ENCODE measurements at regions not wholly inside any gene's neighbourhood (a gene's known extent, or its start where the extent isn't known, plus 50 kb on each side); places are given as distances from the start of the nearest gene placed in this dataset.

- CTCF ChIA-PET, result no interaction called here
- no peaks in the 10 kb centered on the region for H3K9me3 Mint-ChIP-seq (ENCODE audit: unreplicated experiment)
- H3K36me3 ChIP-seq (ENCODE audit: control insufficient read depth, insufficient read depth, low read length), result no peaks in the 10 kb centered on the region
- H3K27me3 ChIP-seq (replicated peaks; ENCODE audit: control insufficient read depth, insufficient read depth, low read length), result no peaks in the 10 kb centered on the region
- H3K4me3 ChIP-seq (ENCODE audit: low read depth, low read length), result no peak overlapping the region
- H3K4me1 ChIP-seq, result no peaks in the 10 kb centered on the region
- H3K9me3 ChIP-seq, result no peaks in the 10 kb centered on the region
- POLR2A ChIA-PET, result no interaction called here
- H3K4me1 Mint-ChIP-seq (ENCODE audit: low read depth, unreplicated experiment), result no peaks in the 10 kb centered on the region
- no peaks in the 10 kb centered on the region for H3K27me3 Mint-ChIP-seq (ENCODE audit: insufficient read depth, unreplicated experiment)
- no peak overlapping the region for H3K4me3 Mint-ChIP-seq (ENCODE audit: unreplicated experiment)
- no peak for DNase-seq
- no peak overlapping the region for H3K27ac Mint-ChIP-seq (ENCODE audit: unreplicated experiment)
- no peaks in the 10 kb centered on the region for H3K36me3 Mint-ChIP-seq (ENCODE audit: insufficient read depth, unreplicated experiment)
- TF ChIP-seq CTCF (IDR thresholded peaks at IDR 0.05; ENCODE audit: insufficient read depth in 1 of 2, low read depth in 1 of 2, low read length in 1 of 2, severe bottlenecking in 1 of 2, unreplicated experiment in 1 of 2), result no peak
- intact Hi-C loops (cut with micrococcal nuclease; ENCODE audit: unreplicated experiment), result no loop called here
- no TSS peak for BruUV-seq (replicated peaks)
Measured at GRCh38 chr10:108902619-108903285, 1020.6 kb downstream of the XPNPEP1 start.

GRCh38 chr10:108901781-108902618 is 1021.3 kb downstream of the XPNPEP1 start:
- ChIA-PET CTCF (no interaction called here), POLR2A (no interaction called here)
- Mint-ChIP-seq H3K27ac (ENCODE audit: unreplicated experiment) (no peak overlapping the region), H3K4me3 (ENCODE audit: unreplicated experiment) (no peak overlapping the region), H3K27me3 (ENCODE audit: insufficient read depth, unreplicated experiment) (no peaks in the 10 kb centered on the region), H3K9me3 (ENCODE audit: unreplicated experiment) (no peaks in the 10 kb centered on the region), H3K36me3 (ENCODE audit: insufficient read depth, unreplicated experiment) (no peaks in the 10 kb centered on the region), H3K4me1 (ENCODE audit: low read depth, unreplicated experiment) (no peaks in the 10 kb centered on the region)
- H3K4me3 ChIP-seq (ENCODE audit: low read depth, low read length), result no peak overlapping the region
- intact Hi-C loops (cut with micrococcal nuclease; ENCODE audit: unreplicated experiment), result no loop called here
- H3K27me3 ChIP-seq (replicated peaks; ENCODE audit: control insufficient read depth, insufficient read depth, low read length), result no peaks in the 10 kb centered on the region
- BruUV-seq (replicated peaks), result no TSS peak
- no peaks in the 10 kb centered on the region for H3K36me3 ChIP-seq (ENCODE audit: control insufficient read depth, insufficient read depth, low read length)
- no peak for TF ChIP-seq CTCF (IDR thresholded peaks at IDR 0.05; ENCODE audit: insufficient read depth in 1 of 2, low read depth in 1 of 2, low read length in 1 of 2, severe bottlenecking in 1 of 2, unreplicated experiment in 1 of 2)
- H3K9me3 ChIP-seq, result no peaks in the 10 kb centered on the region
- no peaks in the 10 kb centered on the region for H3K4me1 ChIP-seq
- DNase-seq, result no peak

GRCh38 chr10:108899670-108900069 is 1023.6 kb downstream of the XPNPEP1 start:
- Histone ChIP-seq H3K9me3 (no peaks in the 10 kb centered on the region), H3K4me3 (ENCODE audit: low read depth, low read length) (no peak overlapping the region), H3K27me3 (replicated peaks; ENCODE audit: control insufficient read depth, insufficient read depth, low read length) (no peaks in the 10 kb centered on the region), H3K36me3 (ENCODE audit: control insufficient read depth, insufficient read depth, low read length) (no peaks in the 10 kb centered on the region), H3K4me1 (no peaks in the 10 kb centered on the region)
- TF ChIP-seq CTCF (IDR thresholded peaks at IDR 0.05; ENCODE audit: insufficient read depth in 1 of 2, low read depth in 1 of 2, low read length in 1 of 2, severe bottlenecking in 1 of 2, unreplicated experiment in 1 of 2), result no peak
- Mint-ChIP-seq H3K36me3 (ENCODE audit: insufficient read depth, unreplicated experiment) (no peaks in the 10 kb centered on the region), H3K4me3 (ENCODE audit: unreplicated experiment) (no peak overlapping the region), H3K27ac (ENCODE audit: unreplicated experiment) (no peak overlapping the region), H3K4me1 (ENCODE audit: low read depth, unreplicated experiment) (no peaks in the 10 kb centered on the region), H3K9me3 (ENCODE audit: unreplicated experiment) (no peaks in the 10 kb centered on the region), H3K27me3 (ENCODE audit: insufficient read depth, unreplicated experiment) (no peaks in the 10 kb centered on the region)
- ChIA-PET CTCF (no interaction called here), POLR2A (no interaction called here)
- no TSS peak for BruUV-seq (replicated peaks)
- no peak for DNase-seq
- intact Hi-C loops (cut with micrococcal nuclease; ENCODE audit: unreplicated experiment), result no loop called here
